B cell (primary cell): ENCODE measurements at regions not wholly inside any gene's neighbourhood (a gene's known extent, or its start where the extent isn't known, plus 50 kb on each side); places are given as distances from the start of the nearest gene placed in this dataset.

ENCODE experiments used
- EZH2 ChIP-seq: IDR thresholded peaks from 2 replicates; pipeline ENCODE4 v1.6.1; 2012; ENCODE audit warnings: borderline replicate concordance, low read depth, mild to moderate bottlenecking, moderate library complexity, low read length; ENCODE audit not compliant: insufficient read depth, poor library complexity, severe bottlenecking
- TF ChIP-seq, protein P1 (sequence below): fragments of 200-600 bp; IDR thresholded peaks from one replicate; pipeline ENCODE4 v1.8.0; 2022; ENCODE audit warnings: antibody characterized with exemption, mild to moderate bottlenecking

DNA sequence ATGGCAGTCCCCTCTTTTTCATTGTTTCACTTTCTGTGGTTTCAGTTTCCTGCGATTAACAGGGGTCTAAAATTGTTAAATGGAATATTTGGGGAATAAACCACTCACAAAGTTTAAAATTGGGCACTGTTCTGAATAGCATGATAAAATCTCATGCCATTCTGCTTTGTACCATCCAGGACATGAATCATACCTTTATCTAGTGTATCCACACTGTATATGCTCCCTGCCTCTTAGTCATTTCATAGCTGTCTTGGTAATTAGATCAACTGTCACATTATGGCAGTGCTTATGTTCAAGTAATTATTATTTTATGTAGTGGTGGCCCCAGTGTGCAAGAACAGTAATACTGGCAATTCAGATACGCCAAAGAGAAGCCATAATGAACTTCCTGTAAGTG lies 734.5 kb downstream of the ZPLD1 start:
- TF ChIP-seq, protein P1, sequence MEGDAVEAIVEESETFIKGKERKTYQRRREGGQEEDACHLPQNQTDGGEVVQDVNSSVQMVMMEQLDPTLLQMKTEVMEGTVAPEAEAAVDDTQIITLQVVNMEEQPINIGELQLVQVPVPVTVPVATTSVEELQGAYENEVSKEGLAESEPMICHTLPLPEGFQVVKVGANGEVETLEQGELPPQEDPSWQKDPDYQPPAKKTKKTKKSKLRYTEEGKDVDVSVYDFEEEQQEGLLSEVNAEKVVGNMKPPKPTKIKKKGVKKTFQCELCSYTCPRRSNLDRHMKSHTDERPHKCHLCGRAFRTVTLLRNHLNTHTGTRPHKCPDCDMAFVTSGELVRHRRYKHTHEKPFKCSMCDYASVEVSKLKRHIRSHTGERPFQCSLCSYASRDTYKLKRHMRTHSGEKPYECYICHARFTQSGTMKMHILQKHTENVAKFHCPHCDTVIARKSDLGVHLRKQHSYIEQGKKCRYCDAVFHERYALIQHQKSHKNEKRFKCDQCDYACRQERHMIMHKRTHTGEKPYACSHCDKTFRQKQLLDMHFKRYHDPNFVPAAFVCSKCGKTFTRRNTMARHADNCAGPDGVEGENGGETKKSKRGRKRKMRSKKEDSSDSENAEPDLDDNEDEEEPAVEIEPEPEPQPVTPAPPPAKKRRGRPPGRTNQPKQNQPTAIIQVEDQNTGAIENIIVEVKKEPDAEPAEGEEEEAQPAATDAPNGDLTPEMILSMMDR: no peak
- TF ChIP-seq EZH2: no peak
